ENCODE measurements at regions not wholly inside any gene's neighbourhood (a gene's known extent, or its start where the extent isn't known, plus 50 kb on each side); places are given as distances from the start of the nearest gene placed in this dataset.

DNA sequence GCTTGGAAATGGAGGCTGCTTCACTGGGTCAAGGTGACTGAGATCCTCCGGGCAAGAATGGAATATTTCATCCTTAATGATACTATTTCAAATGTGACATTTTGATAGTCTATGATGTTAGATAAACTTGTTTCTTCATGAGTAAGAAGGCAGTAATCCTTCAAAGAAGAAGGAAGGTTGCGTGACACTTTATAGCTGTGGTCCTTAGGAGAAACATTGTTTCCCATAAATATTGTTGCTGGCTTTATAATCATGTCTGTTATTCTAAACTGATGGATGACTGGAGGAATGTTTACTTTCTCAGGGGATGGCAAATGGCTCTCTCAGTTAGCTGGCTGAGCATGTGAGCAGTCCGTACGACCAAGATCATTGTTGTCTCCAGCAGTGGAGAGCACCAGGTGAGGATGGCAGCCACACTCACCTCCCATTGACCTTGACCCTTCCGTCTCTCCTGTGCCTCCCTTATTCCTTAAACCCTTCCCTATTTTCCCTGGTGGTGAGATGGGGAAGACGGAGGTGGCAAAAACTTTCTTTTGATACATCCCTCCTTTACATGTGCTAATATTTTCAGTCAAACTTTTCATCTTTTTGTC is 171.2 kb upstream of the OLIG3 start:
- Histone ChIP-seq H3K27me3 (no peaks in the 10 kb centered on the region), H3K4me1 (peaks cover 0 to 7% (median 0%) of the 10 kb centered on the region in 9 donors), H3K4me3 (no peak overlapping the region), H3K27ac (no peak overlapping the region), H3K36me3 (no peaks in the 10 kb centered on the region), H3K9me3 (no peaks in the 10 kb centered on the region)
- ATAC-seq: no peak
- intact Hi-C loops (cut with DNase I): no loop called here
- no peak for DNase-seq
- WGBS, 2 donors: 79 to 80% methylated on average over 6 of the region's 6 CpGs
- TF ChIP-seq CTCF (IDR thresholded peaks at IDR 0.05): no peak

DNA sequence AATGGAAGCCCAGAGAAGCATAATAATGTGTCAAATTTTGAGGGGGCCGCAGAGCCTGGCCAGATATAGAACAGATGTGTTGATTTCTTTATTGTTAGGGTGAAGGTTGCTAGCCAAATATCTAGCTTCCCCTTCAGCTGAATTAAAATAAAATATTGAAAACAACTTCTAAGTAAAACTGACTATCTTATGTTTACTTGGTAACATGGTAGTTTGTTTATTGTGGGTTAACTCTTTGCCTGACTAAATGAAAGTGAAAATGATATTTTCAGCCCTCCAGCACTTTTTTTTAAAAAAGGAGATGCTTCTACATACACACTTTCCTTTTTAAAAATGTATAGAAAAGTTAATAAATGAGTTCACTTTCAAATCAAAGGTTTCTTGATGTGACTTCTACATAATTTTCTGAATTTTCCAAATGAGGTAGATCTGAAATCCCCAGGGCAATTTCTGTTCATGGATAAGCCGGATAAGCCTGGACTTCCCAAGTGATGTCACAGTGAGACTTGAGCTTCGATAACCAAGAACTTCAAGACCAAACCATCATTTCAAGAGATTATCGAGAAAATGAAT is 172.1 kb upstream of the OLIG3 start:
- Histone ChIP-seq H3K36me3 (no peaks in the 10 kb centered on the region), H3K4me1 (peaks cover 0 to 7% (median 0%) of the 10 kb centered on the region in 9 donors), H3K9me3 (peaks cover 0 to 3% (median 0%) of the 10 kb centered on the region in 11 donors), H3K27me3 (no peaks in the 10 kb centered on the region), H3K4me3 (no peak overlapping the region), H3K27ac (no peak overlapping the region)
- intact Hi-C loops (cut with DNase I): no loop called here
- no peak for TF ChIP-seq CTCF (IDR thresholded peaks at IDR 0.05)
- WGBS, 2 donors: 64 to 72% methylated on average over 4 of the region's 4 CpGs
- ATAC-seq (no peak), DNase-seq (no peak)

DNA sequence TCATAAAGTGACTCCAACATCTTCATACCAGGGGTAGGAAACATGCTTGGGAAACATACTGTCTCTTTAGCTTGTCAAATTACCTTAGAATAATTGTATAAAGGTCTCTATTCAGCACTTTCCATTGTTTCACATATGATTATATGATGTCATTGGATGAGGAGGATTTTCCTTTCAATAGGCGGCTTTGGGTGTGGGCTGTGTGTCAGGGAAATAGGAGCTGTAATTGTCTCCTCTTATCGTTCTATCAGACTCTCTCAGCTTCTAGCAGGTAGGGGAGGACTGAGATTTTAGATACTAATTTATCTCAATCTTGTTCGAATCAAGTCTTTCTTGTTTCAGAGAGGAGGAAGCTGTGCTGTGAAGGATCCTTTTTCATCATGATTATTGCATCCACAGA is 179.4 kb upstream of the OLIG3 start:
- H3K27ac ChIP-seq: no peak overlapping the region

GRCh38 chr6:137676888-137677287 is 182.7 kb upstream of the OLIG3 start:
- H3K36me3 ChIP-seq: no peaks in the 10 kb centered on the region
- intact Hi-C loops (cut with DNase I): no loop called here
- H3K27ac ChIP-seq: no peak overlapping the region
- H3K9me3 ChIP-seq: no peaks in the 10 kb centered on the region
- peaks cover 0 to 18% (median 0%) of the 10 kb centered on the region in 9 donors for H3K4me1 ChIP-seq
- 89 to 92% methylated on average over 2 of the region's 2 CpGs for WGBS, 2 donors
- H3K4me3 ChIP-seq: no peak overlapping the region
- no peak for DNase-seq
- ATAC-seq: no peak
- TF ChIP-seq CTCF (IDR thresholded peaks at IDR 0.05): no peak
- H3K27me3 ChIP-seq: no peaks in the 10 kb centered on the region

More for the DNA sequence above, 179.4 kb upstream of the OLIG3 start:
- Histone ChIP-seq H3K36me3 (no peaks in the 10 kb centered on the region), H3K4me1 (peaks cover 0 to 7% (median 0%) of the 10 kb centered on the region in 9 donors), H3K4me3 (no peak overlapping the region), H3K27me3 (no peaks in the 10 kb centered on the region), H3K9me3 (peaks cover 0 to 3% (median 0%) of the 10 kb centered on the region in 11 donors)
- DNase-seq (no peak), ATAC-seq (peak in 2 of 8 donors; percentile 30 to 51)
- TF ChIP-seq CTCF (IDR thresholded peaks at IDR 0.05): no peak
- whole genome bisulfite sequencing, 2 donors: 49 to 55% methylated on average over 3 of the region's 3 CpGs
- intact Hi-C loops (cut with DNase I): no loop called here

Measured in heart right ventricle (tissue), 16 donors.